Activated CD8-positive, alpha-beta memory T cell treated with anti-CD3 and anti-CD28 coated beads for 24 hours (primary cell): ENCODE measurements at regions not wholly inside any gene's neighbourhood (a gene's known extent, or its start where the extent isn't known, plus 50 kb on each side); places are given as distances from the start of the nearest gene placed in this dataset.

Source experiments
- DNase-seq: peaks from one replicate; pipeline ENCODE4 v3.0.0-alpha.2; 2020

- DNase-seq, result no peak
Measured at GRCh38 chr18:43482600-43482999, 205.3 kb upstream of the SYT4 start.

GRCh38 chr18:43484710-43485109, 207.4 kb upstream of the SYT4 start:
- DNase-seq, result no peak

- no peak for DNase-seq
Measured at GRCh38 chr18:43485545-43485963, 208.3 kb upstream of the SYT4 start.

- no peak for DNase-seq
Measured at GRCh38 chr18:43486462-43486861, 209.2 kb upstream of the SYT4 start.

GRCh38 chr18:43501099-43501498, 223.8 kb upstream of the SYT4 start:
- DNase-seq, result no peak

- no peak for DNase-seq
Measured at GRCh38 chr18:43506935-43507334, 229.6 kb upstream of the SYT4 start.

- no peak for DNase-seq
Measured at GRCh38 chr18:43507842-43508481, 230.7 kb upstream of the SYT4 start.

GRCh38 chr18:43514747-43515146, 237.5 kb upstream of the SYT4 start:
- DNase-seq, result no peak

- DNase-seq, result no peak
Measured at GRCh38 chr18:43515481-43515880, 238.2 kb upstream of the SYT4 start.

GRCh38 chr18:43524260-43524659, 247.0 kb upstream of the SYT4 start:
- no peak for DNase-seq

GRCh38 chr18:43525169-43525568, 247.9 kb upstream of the SYT4 start:
- DNase-seq, result no peak

- DNase-seq, result no peak
Measured at GRCh38 chr18:43526426-43527145, 249.3 kb upstream of the SYT4 start.

- no peak for DNase-seq
Measured at GRCh38 chr18:43531438-43531837, 254.1 kb upstream of the SYT4 start.

GRCh38 chr18:43533371-43533770, 256.1 kb upstream of the SYT4 start:
- DNase-seq, result no peak

- no peak for DNase-seq
Measured at GRCh38 chr18:43534511-43534910, 257.2 kb upstream of the SYT4 start.

- no peak for DNase-seq
Measured at GRCh38 chr18:43539862-43540261, 262.6 kb upstream of the SYT4 start.

- DNase-seq, result no peak
Measured at GRCh38 chr18:43542016-43542415, 264.7 kb upstream of the SYT4 start.

GRCh38 chr18:43543236-43543635, 265.9 kb upstream of the SYT4 start:
- DNase-seq, result no peak

GRCh38 chr18:43547456-43547855, 270.2 kb upstream of the SYT4 start:
- no peak for DNase-seq

- DNase-seq, result no peak
Measured at GRCh38 chr18:43559507-43559906, 282.2 kb upstream of the SYT4 start.

- DNase-seq, result no peak
Measured at GRCh38 chr18:43563780-43564179, 286.5 kb upstream of the SYT4 start.

GRCh38 chr18:43570593-43570992, 293.3 kb upstream of the SYT4 start:
- DNase-seq, result no peak

GRCh38 chr18:43571078-43571689, 293.9 kb upstream of the SYT4 start:
- DNase-seq, result no peak

GRCh38 chr18:43572163-43572562, 294.9 kb upstream of the SYT4 start:
- DNase-seq, result no peak
